GM19455 (cell line): ENCODE measurements at regions not wholly inside any gene's neighbourhood (a gene's known extent, or its start where the extent isn't known, plus 50 kb on each side); places are given as distances from the start of the nearest gene placed in this dataset.
"Not testable (repeated sequence)": the region's sequence is repeated elsewhere in the genome, so short reads cannot be mapped to it uniquely, and the experiment has no call there.

Experiments used
- ATAC-seq: cut with Tn5 transposase; IDR thresholded peaks from one replicate; pipeline ENCODE4 v1.9.1; 2021; ENCODE audit not compliant: unreplicated experiment

DNA sequence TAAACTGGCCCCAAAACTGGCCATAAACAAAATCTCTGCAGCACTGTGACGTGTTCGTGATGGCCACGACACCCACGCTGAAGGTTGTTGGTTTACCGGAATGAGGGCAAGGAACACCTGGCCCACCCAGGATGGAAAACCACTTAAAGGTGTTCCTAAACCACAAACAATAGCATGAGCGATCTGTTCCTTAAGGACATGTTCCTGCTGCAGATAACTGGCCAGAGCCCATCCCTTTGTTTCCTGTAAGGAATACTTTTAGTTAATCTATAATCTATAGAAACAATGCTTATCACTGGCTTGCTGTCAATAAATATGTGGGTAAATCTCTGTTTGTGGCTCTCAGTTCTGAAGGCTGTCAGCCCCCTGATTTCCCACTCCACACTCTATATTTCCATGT, 305.2 kb upstream of the RPS23 start:
- not testable (repeated sequence) for ATAC-seq

DNA sequence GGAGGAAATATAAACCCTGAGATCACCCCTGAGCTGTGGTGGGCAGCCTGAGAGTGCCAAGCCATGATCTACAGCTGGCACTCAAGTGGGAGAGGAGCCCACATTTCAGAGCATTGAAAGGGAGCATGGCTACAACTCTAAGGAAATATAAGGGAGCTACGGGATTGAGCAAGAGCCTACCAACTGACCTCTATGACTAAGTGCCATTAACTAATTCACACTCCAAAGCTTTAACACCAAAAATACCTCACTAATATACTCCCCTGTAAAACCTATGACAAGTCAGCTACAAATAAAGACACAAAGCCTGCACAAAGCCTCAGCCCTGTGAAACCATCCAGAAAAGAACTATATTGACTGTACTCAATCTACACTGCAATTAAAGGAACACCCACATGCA, 286.8 kb upstream of the RPS23 start:
- ATAC-seq, result no peak

DNA sequence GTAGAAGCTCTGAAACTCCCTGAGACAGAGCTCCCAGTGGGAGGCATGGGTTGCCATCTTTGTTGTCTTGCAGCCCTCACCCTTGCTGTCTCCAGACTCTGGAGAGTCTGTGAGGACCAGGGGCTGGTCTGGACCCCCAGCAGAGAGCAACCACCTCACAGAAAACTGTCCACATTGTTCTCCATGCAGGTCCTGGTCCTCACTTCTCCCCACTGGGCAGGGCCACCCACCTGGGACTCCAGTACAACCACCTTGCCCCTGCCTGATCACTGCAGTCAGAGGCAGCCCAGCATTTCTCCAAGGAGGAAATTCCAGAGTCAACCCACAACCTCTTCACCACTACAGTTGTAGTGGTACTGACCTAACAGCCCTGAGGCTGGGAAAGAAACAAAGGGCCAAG, 285.6 kb upstream of the RPS23 start:
- ATAC-seq, result no peak

DNA sequence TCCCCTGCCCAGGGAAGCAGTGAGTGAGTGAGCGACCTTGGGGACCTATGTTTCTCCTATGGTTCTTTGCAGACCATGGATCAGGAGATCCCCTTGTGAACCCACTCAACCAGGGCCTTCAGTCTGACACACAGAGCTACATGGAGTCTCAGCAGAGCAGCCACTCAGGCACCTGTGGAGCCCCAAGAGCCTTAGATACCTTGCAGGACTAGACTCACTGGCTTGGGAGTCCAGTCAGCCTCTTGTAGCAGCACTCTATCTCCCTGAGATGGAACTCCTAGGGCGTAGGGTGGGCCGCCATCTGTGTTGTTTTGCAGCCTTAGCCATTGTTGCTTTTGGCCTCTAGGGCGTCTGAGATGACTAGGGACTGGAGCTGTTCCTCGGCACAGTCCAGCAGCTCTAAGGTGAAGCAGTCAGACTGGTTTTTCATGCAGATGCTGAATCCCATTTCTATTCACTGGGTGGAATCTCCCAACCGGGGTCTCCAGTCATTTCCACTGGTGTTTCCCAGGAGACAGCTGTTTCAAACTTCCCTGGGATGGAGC, 284.6 kb upstream of the RPS23 start:
- no peak for ATAC-seq

DNA sequence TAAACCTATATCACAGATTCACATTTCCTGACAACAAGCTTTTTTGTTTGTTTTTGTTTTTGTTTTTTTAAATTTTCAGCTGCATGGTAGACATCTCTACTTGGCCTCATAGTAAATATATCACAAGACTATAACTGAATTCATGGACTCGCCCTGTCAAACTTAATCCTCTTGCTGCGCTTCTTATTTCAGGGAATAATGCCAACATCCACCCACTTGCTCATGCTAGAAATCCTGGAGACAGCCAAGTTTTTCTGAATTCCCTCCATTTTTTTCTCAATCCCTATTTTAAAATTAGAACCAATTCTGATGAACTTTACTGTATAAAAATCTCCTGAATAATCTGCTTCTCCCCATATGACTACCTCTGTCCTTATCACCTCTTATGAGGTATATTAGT, 283.6 kb upstream of the RPS23 start:
- no peak for ATAC-seq

DNA sequence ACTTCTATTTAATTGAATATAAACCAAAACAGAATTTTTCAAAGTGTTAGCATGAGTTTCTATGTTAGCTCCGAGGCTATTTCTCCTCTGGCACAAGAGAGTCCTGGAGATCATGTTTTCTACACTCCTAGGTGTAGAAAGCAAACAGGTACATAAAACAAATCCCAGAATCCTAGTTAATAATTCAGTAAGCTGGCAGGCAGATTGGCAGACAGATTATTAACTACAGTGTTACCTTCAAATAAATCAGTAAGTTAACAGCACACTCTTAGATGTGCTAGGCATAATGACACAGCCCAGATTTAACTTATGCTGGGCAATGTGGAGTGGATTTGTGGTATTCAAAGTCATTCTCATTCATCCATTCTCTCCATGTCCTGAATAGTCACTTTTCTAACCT, 282.8 kb upstream of the RPS23 start:
- ATAC-seq, result no peak

DNA sequence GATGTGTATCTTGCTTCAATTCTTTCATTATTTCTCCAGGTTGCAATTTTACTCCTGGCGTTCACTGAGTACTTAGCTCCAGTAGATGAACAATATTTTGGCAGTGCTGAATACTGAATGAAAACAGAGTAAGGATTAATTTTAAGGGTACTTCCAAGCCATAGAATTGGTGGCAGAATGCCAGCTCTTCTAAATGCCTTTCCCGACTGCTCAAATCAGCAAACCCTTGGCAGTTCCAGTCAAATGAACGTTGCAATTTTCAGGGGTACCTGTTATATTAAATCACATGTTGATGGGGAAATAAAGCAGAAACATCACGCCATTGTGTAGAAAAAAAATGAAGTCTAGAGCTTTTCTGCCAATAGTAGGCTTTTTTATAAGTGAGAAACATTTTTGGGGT, 282.4 kb upstream of the RPS23 start:
- ATAC-seq, result no peak

DNA sequence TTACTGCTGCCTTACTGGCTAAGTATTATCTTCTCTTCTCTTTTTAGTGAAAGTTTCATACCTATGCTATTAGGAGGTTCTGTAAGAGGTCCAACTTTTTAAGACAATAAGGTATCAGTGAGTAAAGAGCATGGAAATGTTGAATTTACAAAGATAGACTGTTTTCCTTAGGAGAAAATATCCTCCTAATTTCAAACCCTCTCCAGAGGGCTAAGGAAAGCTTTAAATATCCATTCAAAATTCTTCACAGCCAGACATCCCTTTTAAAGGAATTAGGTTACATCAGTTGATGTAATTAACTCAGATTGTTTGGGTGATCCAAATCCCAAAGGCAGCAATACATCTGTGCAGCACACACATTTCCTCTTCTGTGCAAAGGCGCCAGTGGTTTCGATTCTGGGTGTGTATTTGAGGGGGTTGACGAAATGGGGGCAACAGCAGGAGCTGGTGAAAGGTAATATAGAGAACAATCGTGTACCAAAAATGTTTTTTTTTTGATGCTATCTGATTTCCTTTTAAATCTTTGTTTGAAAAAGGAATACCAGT, 273.8 kb upstream of the RPS23 start:
- ATAC-seq, result no peak

DNA sequence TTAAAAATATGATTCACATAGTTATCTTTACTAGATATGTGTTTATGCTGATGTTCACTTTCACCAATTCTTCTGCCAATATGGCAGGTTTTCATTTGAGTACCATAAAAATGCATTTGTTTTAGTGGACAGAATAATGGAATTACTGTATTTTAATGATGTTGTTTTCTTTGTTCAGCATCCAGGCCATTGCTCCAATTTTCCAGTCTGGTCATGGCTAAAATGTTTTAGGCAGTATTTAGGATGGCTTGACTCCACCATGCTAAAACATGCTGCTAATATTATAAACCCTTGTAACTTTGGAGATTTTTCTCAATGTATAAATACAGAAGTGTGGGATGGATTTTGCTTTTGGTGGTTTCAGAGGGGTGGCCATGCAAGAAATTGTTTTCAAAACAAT, 273.0 kb upstream of the RPS23 start:
- ATAC-seq, result no peak

DNA sequence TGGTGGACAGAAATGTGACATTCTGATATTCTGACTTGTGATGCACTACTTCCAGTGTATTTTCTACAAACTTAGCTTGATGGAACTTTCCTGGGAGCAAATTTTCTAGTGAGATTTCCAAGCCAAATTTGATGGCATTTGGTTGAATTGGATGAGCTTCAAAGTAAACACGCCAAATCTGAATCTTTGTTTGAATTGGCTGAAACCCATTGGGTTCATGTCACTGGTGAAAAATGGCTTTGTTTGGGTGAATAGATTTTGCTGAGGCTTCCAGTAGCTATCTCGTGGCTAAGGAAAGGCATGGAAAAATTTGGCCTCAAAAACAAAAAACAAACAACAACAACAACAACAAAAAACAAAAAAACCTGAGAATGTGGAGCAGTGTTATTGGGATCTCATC, 271.1 kb upstream of the RPS23 start:
- no peak for ATAC-seq

DNA sequence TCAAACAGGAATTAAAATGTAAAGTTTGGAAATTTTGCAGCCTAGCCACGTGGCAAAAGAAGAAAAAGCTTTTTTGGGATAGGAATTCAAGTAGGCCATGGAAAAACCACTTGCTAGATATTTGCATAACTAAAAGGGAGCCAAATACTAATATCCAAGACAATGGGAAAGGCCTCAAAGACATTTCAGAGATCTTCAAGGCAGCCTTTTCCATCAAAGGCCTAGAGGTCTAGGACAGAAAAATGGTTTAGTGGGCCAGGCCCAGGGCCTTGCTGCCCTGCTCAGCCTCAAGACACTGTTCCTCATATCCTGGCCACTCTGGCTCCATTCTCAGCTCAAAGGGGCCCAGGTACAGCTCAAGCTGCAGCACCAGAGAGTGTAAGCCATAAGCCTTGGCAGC, 265.9 kb upstream of the RPS23 start:
- no peak for ATAC-seq

DNA sequence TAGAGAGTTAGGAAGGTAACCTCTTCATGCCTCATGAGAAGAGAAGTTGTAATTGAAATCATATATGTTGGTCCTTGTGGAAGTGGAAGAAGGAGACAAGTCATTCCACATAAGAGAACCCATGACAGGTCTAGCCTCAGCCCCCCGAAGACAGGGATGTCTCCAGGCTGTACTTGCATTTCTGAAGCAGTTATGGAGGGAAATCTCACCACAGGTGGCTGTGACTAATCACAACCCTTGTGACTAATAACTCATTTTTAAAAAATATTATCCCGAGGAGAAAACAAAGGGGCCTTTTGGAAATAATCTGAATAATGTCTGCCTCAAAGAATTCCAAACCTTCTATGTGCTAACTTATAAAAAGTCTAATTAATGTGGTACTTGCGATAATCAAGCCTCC, 262.1 kb upstream of the RPS23 start:
- ATAC-seq, result no peak

DNA sequence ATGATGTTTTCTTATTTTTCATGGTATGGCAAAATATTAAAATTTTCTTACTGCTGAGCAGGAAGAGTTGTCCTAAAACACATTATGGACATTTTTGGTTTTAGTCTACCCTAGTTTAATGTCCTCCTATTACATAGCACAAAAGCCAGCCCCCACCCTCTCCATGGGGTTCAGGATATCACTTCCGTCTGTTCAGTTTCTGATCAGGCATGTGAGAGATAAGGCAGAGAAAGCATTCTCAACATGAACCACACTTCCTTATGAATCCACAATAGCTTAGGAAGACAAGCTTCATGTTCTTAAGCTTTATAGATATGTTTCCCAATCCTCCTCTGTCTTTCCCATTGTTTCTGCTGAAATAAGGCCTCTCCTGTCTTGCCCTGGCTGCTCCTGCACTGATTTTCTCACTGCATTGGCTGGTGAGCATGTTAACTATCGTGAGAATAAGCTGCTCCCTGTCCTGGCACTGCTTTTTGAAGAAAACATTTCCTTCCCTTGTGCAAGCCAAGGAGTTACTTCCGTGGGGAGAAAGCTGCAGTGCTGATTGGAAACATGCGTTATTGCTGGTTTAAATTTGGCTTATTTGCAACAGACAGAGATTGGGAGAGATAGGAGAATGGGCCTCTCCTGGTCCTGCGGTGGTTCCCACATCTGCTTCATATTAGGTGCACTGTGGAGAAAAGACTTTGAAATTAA, 260.3 kb upstream of the RPS23 start:
- no peak for ATAC-seq

DNA sequence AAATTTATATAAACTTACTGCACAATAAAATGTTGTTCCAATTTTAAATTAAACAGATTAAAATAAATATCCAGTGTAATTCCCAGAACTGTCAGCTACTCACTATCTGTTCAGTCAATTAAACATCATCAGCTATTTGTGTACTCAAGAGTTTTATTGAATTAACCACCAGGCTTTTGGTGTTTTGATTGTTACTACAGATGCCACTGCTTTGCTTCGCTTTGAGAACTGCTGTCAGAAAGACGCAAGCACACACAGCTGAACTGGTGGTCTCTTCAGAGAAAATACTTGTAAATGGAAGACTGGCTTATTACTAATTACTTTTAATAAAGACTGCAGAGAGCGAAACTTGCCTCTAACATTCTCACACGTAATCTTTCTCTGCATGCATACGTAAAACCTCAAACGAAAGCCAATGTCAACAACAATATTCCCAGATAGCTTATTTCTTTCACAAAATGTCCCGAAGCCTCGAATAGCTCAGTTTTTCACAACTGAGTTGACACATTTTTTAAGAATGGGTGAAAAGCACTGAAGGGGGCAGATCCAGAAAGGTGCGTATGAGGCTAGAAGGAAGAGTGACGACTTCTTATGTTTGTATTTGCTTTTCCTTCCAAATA, 259.6 kb upstream of the RPS23 start:
- no peak for ATAC-seq

DNA sequence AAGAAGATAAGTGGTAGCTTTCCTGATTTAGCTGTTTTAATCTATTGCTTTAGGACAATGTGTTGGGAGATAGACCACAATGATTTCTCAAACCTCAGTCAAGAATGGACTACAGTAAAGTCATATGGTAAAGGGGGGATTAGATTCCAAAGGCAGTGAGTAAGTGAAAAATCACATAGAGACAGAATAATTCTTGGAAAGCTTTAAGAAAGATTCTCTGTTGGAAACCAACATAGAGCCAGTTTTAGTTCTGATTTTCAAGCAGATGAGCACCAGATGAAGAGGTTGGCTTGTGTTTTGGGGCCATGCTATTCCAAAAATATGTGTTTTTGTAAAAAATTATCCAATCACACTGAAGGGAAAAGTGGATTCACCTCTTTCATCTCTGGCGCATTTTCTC, 256.8 kb upstream of the RPS23 start:
- ATAC-seq, result no peak

DNA sequence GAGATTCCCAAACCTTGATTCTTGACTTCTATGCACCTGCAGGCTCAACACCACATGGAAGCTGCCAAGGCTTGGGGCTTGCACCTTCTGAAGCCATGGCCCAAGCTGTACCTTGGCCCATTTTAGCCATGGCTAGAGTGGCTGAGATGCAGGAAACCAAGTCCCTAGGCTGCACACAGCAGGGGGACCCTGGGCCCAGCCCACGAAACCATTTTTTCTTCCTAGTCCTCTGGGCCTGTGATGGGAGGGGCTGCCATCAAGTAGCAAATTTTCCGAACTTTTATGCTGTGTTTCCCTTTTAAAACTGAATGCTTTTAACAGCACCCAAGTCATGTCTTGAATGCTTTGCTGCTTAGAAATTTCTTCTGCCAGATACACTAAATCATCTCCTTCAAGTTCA, 253.9 kb upstream of the RPS23 start:
- ATAC-seq, result not testable (repeated sequence)

DNA sequence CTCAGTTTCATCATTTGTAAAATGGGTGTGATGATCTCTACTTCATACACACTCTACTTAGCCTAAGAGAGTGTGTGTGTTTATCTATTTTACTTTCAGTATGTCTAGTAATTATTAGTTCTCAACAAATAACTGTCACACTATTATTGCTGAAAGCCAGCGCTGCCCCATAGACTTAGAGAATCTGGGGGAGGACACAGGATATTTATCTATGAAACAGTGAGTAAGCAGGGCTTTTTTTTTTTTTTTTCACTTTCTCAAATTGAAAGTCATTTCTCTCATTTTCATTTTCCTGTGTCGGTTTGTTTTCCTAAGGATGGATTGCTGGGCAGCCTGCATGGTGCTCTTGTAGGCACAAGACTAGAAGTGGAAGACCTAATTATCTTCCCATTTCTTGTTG, 248.4 kb upstream of the RPS23 start:
- no peak for ATAC-seq

DNA sequence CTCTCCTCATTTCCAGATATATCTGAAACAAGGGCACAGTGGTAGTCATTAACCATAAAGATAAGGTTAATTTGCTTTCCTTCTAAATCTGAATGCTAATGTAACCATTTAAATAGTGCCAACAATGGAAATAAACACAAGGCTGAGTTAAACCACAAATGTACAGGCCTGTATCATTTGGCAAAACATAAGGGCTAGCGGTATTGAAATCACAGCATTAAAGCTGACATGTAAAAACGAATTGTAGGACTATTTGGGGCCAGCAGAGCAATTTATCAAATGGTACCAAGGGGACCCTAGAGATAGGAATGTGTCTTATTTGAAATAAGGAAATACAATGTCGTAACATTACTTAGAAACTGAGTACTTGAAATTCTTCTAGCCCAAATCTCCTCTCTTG, 247.5 kb upstream of the RPS23 start:
- no peak for ATAC-seq

DNA sequence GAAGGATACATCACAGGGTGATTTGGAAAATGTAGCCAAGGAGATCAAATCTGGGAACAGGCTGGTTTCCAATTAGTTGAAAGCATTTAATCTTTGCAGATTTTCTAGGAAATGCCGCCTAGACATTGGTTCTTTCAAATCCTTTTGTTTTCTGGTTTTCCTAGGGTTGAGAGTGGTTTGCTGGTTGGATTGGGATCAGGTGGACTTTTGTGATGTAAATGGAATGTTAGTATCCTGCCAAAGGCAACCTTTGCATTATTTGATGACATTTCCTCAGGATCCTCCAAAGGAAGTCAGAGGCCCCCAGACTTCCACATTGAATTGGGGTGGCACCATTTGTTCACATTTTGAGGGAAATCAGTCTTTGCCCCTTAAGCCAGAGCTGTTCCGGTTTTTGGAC, 245.5 kb upstream of the RPS23 start:
- ATAC-seq, result no peak

DNA sequence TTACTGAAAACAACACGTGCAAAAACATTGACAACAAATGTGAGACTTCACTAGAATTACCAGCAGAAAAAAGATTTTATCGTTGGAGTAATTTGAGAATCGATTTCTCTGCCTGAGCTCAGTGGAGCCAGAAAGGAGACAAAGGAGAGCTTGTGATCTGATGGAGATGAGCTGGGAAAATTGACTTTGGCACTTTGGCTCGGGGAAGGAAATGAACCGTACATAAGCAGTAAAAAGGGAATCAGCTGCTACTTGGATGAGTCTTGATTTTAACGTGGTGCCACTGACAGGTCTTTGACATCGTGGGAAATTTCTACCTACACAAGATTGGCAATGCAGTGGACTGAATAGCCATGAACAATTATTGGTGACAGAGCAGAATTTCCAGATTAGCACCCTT, 244.7 kb upstream of the RPS23 start:
- ATAC-seq, result no peak

DNA sequence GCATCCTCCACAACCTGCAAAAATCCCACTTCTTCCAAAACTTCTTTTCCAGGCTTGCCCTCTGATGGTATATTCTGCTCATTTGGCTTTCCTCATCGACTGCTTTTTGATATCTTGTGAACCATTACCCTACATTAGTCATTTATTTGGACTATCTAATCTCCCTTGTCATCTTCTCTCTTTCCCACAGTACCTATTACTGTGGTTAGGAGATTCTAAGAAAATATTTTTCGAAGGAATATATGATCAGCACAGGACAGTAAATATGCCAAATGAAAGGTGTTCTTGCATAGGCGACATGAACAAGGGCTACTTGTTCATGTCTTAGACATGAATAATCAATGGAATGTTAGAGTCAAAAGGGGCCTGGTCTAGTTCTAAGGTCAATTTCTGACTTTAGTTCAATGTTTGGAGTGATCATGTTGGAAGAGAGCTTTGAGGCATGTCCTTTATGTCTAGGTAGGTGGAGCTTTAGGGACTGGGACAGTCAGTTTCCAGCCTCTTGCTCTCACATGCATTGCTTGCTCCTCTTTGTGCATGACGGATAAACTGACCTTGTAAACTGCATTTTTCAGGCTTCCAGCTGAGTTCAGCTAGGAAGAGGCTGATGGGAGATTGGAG, 243.4 kb upstream of the RPS23 start:
- ATAC-seq, result no peak

DNA sequence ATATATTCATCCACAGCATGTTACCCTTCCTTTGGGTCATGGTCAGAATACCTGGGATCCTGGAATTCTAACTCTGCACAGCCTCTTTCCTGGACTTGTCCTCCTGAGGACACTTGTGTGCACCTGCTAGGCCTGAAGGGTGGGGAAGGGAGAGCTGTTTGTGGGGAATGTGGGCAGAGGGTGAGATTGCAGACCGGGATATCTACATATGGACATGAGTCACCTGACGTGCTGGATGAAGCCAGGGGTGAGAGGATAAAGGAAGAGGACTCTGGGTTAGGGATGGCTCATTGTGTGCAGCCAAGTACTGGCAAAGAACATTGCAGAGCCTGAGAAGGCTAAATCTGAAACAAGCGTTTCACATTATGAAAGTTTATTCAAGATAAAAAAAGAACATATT, 241.4 kb upstream of the RPS23 start:
- ATAC-seq, result no peak
